H1 (cell line): ENCODE measurements at regions not wholly inside any gene's neighbourhood (a gene's known extent, or its start where the extent isn't known, plus 50 kb on each side); places are given as distances from the start of the nearest gene placed in this dataset.

Source experiments
- CTCF ChIA-PET: fragments of 300-600 bp; sonication (Branson Sonifier 250); formaldehyde crosslinking; loops from one replicate; lab custom pipeline; 2021; ENCODE audit not compliant: partially characterized antibody; lab: Charles Lee
- POLR2A ChIA-PET: fragments of 300-600 bp; sonication (Branson Sonifier 250); formaldehyde crosslinking; loops from one replicate; lab custom pipeline; 2021; ENCODE audit warnings: inconsistent platforms; ENCODE audit not compliant: partially characterized antibody; lab: Charles Lee
- DNase-seq, 2 experiments: peaks; one replicate each; pipeline versions ENCODE4 v3.0.0 to v3.0.0-alpha.2; 2010 to 2022; ENCODE audit warnings: low spot score in 2 of 2, low read depth in 1 of 2, mixed read lengths in 1 of 2
- FAIRE-seq: peaks from 2 replicates; lab custom pipeline; 2011; peaks lifted over from hg19 to GRCh38; lab: Jason Lieb, UNC
- H2AFZ ChIP-seq: 2 replicates; pipeline ENCODE4 v1.8.1; 2012; ENCODE audit warnings: low read length, inconsistent platforms
- H2AK5ac ChIP-seq: 2 replicates; pipeline ENCODE4 v1.6.1; 2013; ENCODE audit warnings: low read depth, low read length
- H2BK120ac ChIP-seq: replicated peaks from 2 replicates; pipeline ENCODE3; 2013; ENCODE audit warnings: low read depth, low read length, inconsistent platforms
- H2BK12ac ChIP-seq: 2 replicates; pipeline ENCODE4 v1.6.1; 2013; ENCODE audit warnings: low read depth, low read length
- H2BK15ac ChIP-seq: 2 replicates; pipeline ENCODE4 v1.6.1; 2013; ENCODE audit warnings: low read length
- H2BK20ac ChIP-seq: 2 replicates; pipeline ENCODE4 v1.6.1; 2013; ENCODE audit warnings: low read length
- H2BK5ac ChIP-seq: 2 replicates; pipeline ENCODE4 v1.6.1; 2013; ENCODE audit warnings: low read depth, low read length
- H3K14ac ChIP-seq: 2 replicates; pipeline ENCODE4 v1.6.1; 2013; ENCODE audit warnings: inconsistent platforms; ENCODE audit not compliant: insufficient read length
- H3K18ac ChIP-seq: 2 replicates; pipeline ENCODE4 v1.6.1; 2013; ENCODE audit warnings: low read length; ENCODE audit errors: extremely low read depth
- H3K23ac ChIP-seq: 2 replicates; pipeline ENCODE4 v1.6.1; 2013; ENCODE audit warnings: inconsistent platforms; ENCODE audit not compliant: insufficient read length
- H3K23me2 ChIP-seq: 2 replicates; pipeline ENCODE4 v1.6.1; 2013; ENCODE audit warnings: low read depth, low read length
- H3K27ac ChIP-seq: 2 replicates; pipeline ENCODE4 v1.6.1; 2011; ENCODE audit warnings: low read depth, low read length, inconsistent platforms
- H3K27me3 ChIP-seq, 4 experiments: replicated peaks in 1 of 4; 1 replicate in 1 of 4; 2 replicates in 3 of 4; pipeline versions ENCODE4 v1.6.1 to v1.8.1; 2011 to 2013; ENCODE audit warnings: low read length in 3 of 4, mild to moderate bottlenecking in 3 of 4, inconsistent platforms in 2 of 4, mixed read lengths in 2 of 4, moderate library complexity in 1 of 4; ENCODE audit not compliant: control insufficient read depth in 3 of 4, insufficient read depth in 3 of 4; ENCODE audit errors: extremely low read depth in 1 of 4
- H3K36me3 ChIP-seq, 4 experiments: 2 replicates each; pipeline versions ENCODE4 v1.6.1 to v1.8.1; 2011 to 2013; ENCODE audit warnings: mild to moderate bottlenecking in 4 of 4, low read length in 3 of 4, moderate library complexity in 2 of 4, control low read depth in 1 of 4, inconsistent platforms in 1 of 4; ENCODE audit not compliant: insufficient read depth in 4 of 4, control insufficient read depth in 2 of 4
- H3K4ac ChIP-seq: replicated peaks from 2 replicates; pipeline ENCODE3; 2013; ENCODE audit warnings: low read length, low read depth, mixed read lengths, inconsistent platforms; ENCODE audit not compliant: insufficient read length
- H3K4me1 ChIP-seq, 4 experiments: replicated peaks in 1 of 4; 1 replicate in 1 of 4; 2 replicates in 3 of 4; pipeline versions ENCODE4 v1.6.1 to v1.8.1; 2011 to 2013; ENCODE audit warnings: low read length in 3 of 4, inconsistent platforms in 2 of 4, mixed read lengths in 1 of 4; ENCODE audit not compliant: insufficient read depth in 4 of 4, control insufficient read depth in 3 of 4
- H3K4me2 ChIP-seq, 2 experiments: 2 replicates each; pipeline versions ENCODE4 v1.6.1 to v1.8.1; 2011 to 2013; ENCODE audit warnings: low read depth in 2 of 2, low read length in 2 of 2, control low read depth in 1 of 2, inconsistent platforms in 1 of 2, mild to moderate bottlenecking in 1 of 2; ENCODE audit not compliant: insufficient read depth in 1 of 2
- H3K4me3 ChIP-seq, 4 experiments: fragments of 200-600, 300-600 bp in 1 of 4; sonication (generic), shearing (Covaris generic), sonication (Bioruptor Twin) in 1 of 4; 2 replicates each; pipeline versions ENCODE4 v1.5.1 to v1.8.1; 2011 to 2016; ENCODE audit warnings: low read length in 4 of 4, low read depth in 3 of 4, control low read depth in 2 of 4, inconsistent platforms in 2 of 4, mild to moderate bottlenecking in 2 of 4, mixed read lengths in 1 of 4, moderate library complexity in 1 of 4; ENCODE audit not compliant: insufficient read depth in 2 of 4; ENCODE audit errors: extremely low read depth in 1 of 4
- H3K56ac ChIP-seq: replicated peaks from 2 replicates; pipeline ENCODE3; 2013; ENCODE audit warnings: low read depth, mild to moderate bottlenecking, mixed read lengths, low read length, inconsistent platforms; ENCODE audit not compliant: insufficient read length
- H3K79me1 ChIP-seq: 2 replicates; pipeline ENCODE4 v1.6.1; 2013; ENCODE audit warnings: low read depth, low read length, control low read depth
- H3K79me2 ChIP-seq, 2 experiments: 2 replicates each; pipeline versions ENCODE4 v1.6.1 to v1.8.1; 2012 to 2013; ENCODE audit warnings: low read length in 2 of 2, mild to moderate bottlenecking in 2 of 2, inconsistent platforms in 1 of 2; ENCODE audit not compliant: insufficient read depth in 2 of 2, control insufficient read depth in 1 of 2
- H3K9ac ChIP-seq, 4 experiments: replicated peaks in 1 of 4; 1 replicate in 1 of 4; 2 replicates in 3 of 4; pipeline versions ENCODE4 v1.6.1 to v1.8.1; 2011 to 2013; ENCODE audit warnings: low read depth in 3 of 4, low read length in 3 of 4, control low read depth in 2 of 4, mild to moderate bottlenecking in 2 of 4, moderate library complexity in 2 of 4, inconsistent platforms in 1 of 4; ENCODE audit errors: extremely low read depth in 1 of 4
- H3K9me3 ChIP-seq, 2 experiments: 2 replicates each; pipeline versions ENCODE4 v1.6.1 to v1.8.1; 2012 to 2013; ENCODE audit warnings: mild to moderate bottlenecking in 2 of 2, moderate library complexity in 2 of 2, control low read depth in 1 of 2, inconsistent platforms in 1 of 2, low read depth in 1 of 2, low read length in 1 of 2, mixed read lengths in 1 of 2; ENCODE audit not compliant: insufficient read depth in 2 of 2
- H4K20me1 ChIP-seq, 2 experiments: replicated peaks in 1 of 2; 2 replicates each; pipeline versions ENCODE3 to v1.8.1; 2011 to 2013; ENCODE audit warnings: inconsistent platforms in 2 of 2, low read length in 2 of 2, mild to moderate bottlenecking in 1 of 2; ENCODE audit not compliant: insufficient read depth in 2 of 2, control insufficient read depth in 1 of 2
- H4K5ac ChIP-seq: 2 replicates; pipeline ENCODE4 v1.6.1; 2013; ENCODE audit warnings: low read length, low read depth, mixed read lengths, inconsistent platforms; ENCODE audit not compliant: insufficient read length
- H4K8ac ChIP-seq: 2 replicates; pipeline ENCODE4 v1.8.0; 2013; ENCODE audit warnings: mild to moderate bottlenecking, moderate library complexity, low read length, inconsistent platforms; ENCODE audit not compliant: insufficient read depth; ENCODE audit errors: extremely low read depth
- H4K91ac ChIP-seq: replicated peaks from 2 replicates; pipeline ENCODE3; 2013; ENCODE audit warnings: low read length, mixed read lengths, inconsistent platforms; ENCODE audit not compliant: insufficient read length
- CREB1 ChIP-seq: IDR thresholded peaks from 2 replicates; pipeline ENCODE4 v1.6.1; 2012; ENCODE audit warnings: inconsistent platforms
- FOSL1 ChIP-seq: IDR thresholded peaks from 2 replicates; pipeline ENCODE4 v1.6.1; 2011; ENCODE audit warnings: mild to moderate bottlenecking, low read depth, low read length, moderate library complexity; ENCODE audit not compliant: insufficient read depth
- RAD21 ChIP-seq, 2 experiments: IDR thresholded peaks in 1 of 2; conservative IDR thresholded peaks in 1 of 2; 2 replicates each; pipeline ENCODE4 v1.6.1; 2011; ENCODE audit warnings: low read depth in 2 of 2, low read length in 2 of 2, improper control_type of control experiment in 1 of 2, inconsistent platforms in 1 of 2, mild to moderate bottlenecking in 1 of 2, moderate library complexity in 1 of 2
- RXRA ChIP-seq: IDR thresholded peaks from 2 replicates; pipeline ENCODE4 v1.6.1; 2011; ENCODE audit warnings: low read depth, mild to moderate bottlenecking, low read length, moderate library complexity; ENCODE audit not compliant: insufficient read depth
- SUZ12 ChIP-seq: fragments of 200-600 bp; sonication (generic); IDR thresholded peaks from 2 replicates; pipeline ENCODE4 v1.6.1; 2012; ENCODE audit warnings: mild to moderate bottlenecking, inconsistent platforms, low read length, moderate library complexity, mixed read lengths
- WGBS, 2 experiments: shearing (Covaris generic) in 1 of 2; methylation state at CpG; one replicate each; pipeline versions ENCODE4 v1.1.6 to v1.1.7; 2013 to 2015; ENCODE audit warnings: low lambda C conversion rate in 2 of 2, mixed read lengths in 2 of 2, inconsistent platforms in 1 of 2, low coverage in 1 of 2, missing lambda C conversion rate in 1 of 2; ENCODE audit not compliant: insufficient replicate concordance in 2 of 2, insufficient coverage in 1 of 2, insufficient read length in 1 of 2; ENCODE audit errors: extremely low coverage in 1 of 2, missing lambda C conversion rate in 1 of 2; 5-methylcytosine and 5-hydroxymethylcytosine counted together
- TF ChIP-seq, protein P1 (sequence below): IDR thresholded peaks from 2 replicates; pipeline ENCODE4 v1.6.1; 2012; ENCODE audit warnings: inconsistent platforms

DNA sequence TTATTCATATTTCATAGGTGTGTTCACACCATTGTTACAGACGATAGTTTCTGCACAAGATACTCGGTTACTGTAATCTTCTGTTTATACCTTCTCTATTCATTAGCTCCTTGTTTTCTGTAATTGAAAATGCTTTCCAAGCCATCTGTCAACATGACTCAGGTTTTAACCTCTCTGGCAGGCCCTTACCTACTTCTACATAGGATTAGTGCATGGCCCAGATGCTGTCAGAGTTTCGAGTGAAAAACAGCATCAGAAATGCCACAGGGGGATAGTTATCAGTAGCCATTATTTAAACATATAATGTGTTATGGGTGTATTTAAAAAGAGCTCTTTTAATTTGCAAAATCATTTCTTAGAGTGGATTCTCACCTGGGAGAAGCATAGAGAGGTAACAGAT, 596.4 kb downstream of the FBXO15 start:
- Histone ChIP-seq H3K9ac (no peak overlapping the region), H3K4me1 (no peaks in the 10 kb centered on the region), H4K8ac (no peak overlapping the region), H3K4me3 (no peak overlapping the region), H3K36me3 (no peaks in the 10 kb centered on the region; a peak in 1 of 8 replicates), H4K5ac (no peak overlapping the region), H2AK5ac (no peak overlapping the region), H3K14ac (no peak overlapping the region), H3K79me1 (no peaks in the 10 kb centered on the region), H3K79me2 (no peaks in the 10 kb centered on the region), H3K9me3 (no peaks in the 10 kb centered on the region), H3K56ac (no peak overlapping the region), H2BK120ac (no peak overlapping the region), H3K23ac (no peak overlapping the region), H4K20me1 (no peaks in the 10 kb centered on the region), H2BK20ac (no peak overlapping the region), H3K27ac (no peak overlapping the region), H4K91ac (no peak overlapping the region), H2BK12ac (no peak overlapping the region), H3K27me3 (no peaks in the 10 kb centered on the region), H2AFZ (no peak overlapping the region), H2BK5ac (no peak overlapping the region), H2BK15ac (no peak overlapping the region), H3K4ac (no peak overlapping the region), H3K18ac (no peak overlapping the region), H3K23me2 (no peaks in the 10 kb centered on the region), H3K4me2 (no peak overlapping the region)
- ChIA-PET POLR2A (no interaction called here), CTCF (no interaction called here)
- DNase-seq, result no peak
- whole genome bisulfite sequencing, 2 experiments, result 91% methylated on average over 3 of the region's 3 CpGs; no CpG with 5 or more reads in 1 of the 2 experiments
- no peak for FAIRE-seq
- TF ChIP-seq, protein P1, sequence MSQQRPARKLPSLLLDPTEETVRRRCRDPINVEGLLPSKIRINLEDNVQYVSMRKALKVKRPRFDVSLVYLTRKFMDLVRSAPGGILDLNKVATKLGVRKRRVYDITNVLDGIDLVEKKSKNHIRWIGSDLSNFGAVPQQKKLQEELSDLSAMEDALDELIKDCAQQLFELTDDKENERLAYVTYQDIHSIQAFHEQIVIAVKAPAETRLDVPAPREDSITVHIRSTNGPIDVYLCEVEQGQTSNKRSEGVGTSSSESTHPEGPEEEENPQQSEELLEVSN, result no peak
- TF ChIP-seq FOSL1 (no peak), RAD21 (IDR thresholded peaks at IDR 0.05 in 1 of 2, conservative IDR thresholded peaks at IDR 0.05 in 1 of 2; ENCODE audit: low read depth in 2 of 2, low read length in 2 of 2) (no peak), SUZ12 (no peak), CREB1 (no peak), RXRA (no peak)
